H7 (cell line): ENCODE measurements at regions not wholly inside any gene's neighbourhood (a gene's known extent, or its start where the extent isn't known, plus 50 kb on each side); places are given as distances from the start of the nearest gene placed in this dataset.

Experiments
- DNase-seq: peaks from one replicate; pipeline ENCODE4 v3.0.0; 2012
- H3K27me3 ChIP-seq: 2 replicates; pipeline ENCODE4 v1.6.0; 2011; ENCODE audit warnings: mild to moderate bottlenecking, low read length; ENCODE audit not compliant: control insufficient read depth, insufficient read depth
- H3K36me3 ChIP-seq: replicated peaks from 2 replicates; pipeline ENCODE4 v1.5.1; 2011; ENCODE audit warnings: low read length; ENCODE audit not compliant: control insufficient read depth, insufficient read depth
- H3K4me3 ChIP-seq: 2 replicates; pipeline ENCODE4 v1.5.1; 2011; ENCODE audit warnings: low read depth, mild to moderate bottlenecking, control low read depth, low read length, moderate library complexity; ENCODE audit not compliant: insufficient read depth

- Histone ChIP-seq H3K27me3 (no peaks in the 10 kb centered on the region), H3K36me3 (no peaks in the 10 kb centered on the region), H3K4me3 (no peak overlapping the region)
- DNase-seq: no peak
Measured at GRCh38 chr3:17795711-17796110, 53.3 kb upstream of the TBC1D5 start.

- DNase-seq: no peak
- Histone ChIP-seq H3K27me3 (no peaks in the 10 kb centered on the region), H3K36me3 (no peaks in the 10 kb centered on the region), H3K4me3 (no peak overlapping the region)
Measured at GRCh38 chr3:17795280-17795679, 52.8 kb upstream of the TBC1D5 start.

GRCh38 chr3:17793542-17794195 is 51.2 kb upstream of the TBC1D5 start:
- H3K36me3 ChIP-seq: no peaks in the 10 kb centered on the region
- H3K4me3 ChIP-seq: no peak overlapping the region
- no peak for DNase-seq
- no peaks in the 10 kb centered on the region for H3K27me3 ChIP-seq
